G401.6 (cell line): ENCODE measurements at regions not wholly inside any gene's neighbourhood (a gene's known extent, or its start where the extent isn't known, plus 50 kb on each side); places are given as distances from the start of the nearest gene placed in this dataset.

Source experiments
- FAIRE-seq: peaks from 2 replicates; lab custom pipeline; 2012; peaks lifted over from hg19 to GRCh38; lab: Jason Lieb, UNC

DNA sequence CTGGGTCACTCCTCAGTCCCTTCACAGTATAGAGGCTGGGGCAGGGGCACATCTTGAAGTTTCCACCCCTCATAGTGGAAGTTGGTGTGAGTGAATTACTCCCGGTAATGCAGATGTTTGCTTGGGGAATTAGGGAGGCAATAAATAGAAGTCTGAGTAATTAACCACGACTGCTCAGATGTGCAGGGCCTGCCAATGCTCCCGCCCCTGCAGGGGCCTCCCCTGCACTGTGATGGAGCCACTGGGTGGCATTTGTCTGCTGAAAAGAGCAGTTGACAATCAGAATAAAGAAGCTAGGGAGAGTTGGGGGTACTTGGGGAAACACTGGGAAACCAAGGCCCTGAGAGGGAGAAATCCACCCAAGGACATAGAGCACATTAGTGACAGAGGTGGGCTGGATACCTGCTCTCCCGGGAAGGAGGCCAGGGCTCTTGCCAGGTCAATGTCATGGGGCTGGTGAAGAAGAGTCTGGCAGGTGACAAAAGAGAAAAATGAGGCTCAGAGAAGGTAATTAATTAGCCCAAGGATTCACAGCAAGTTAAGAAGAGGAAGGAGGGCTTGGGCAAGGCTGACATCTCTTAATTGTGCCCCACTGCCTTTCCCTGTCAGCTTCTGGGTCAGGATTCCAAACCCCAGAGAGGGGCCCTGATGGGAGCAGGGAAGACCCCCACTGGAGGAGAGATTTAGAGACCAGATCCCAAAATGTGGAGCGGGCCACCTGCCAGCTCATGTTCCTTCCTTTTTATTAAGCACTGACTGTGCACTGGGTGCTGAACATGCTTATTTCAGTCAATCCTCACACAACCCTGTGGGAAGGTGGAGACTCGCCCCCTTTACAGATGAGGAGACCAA, 436.2 kb downstream of the MATN1 start:
- no peak for FAIRE-seq

DNA sequence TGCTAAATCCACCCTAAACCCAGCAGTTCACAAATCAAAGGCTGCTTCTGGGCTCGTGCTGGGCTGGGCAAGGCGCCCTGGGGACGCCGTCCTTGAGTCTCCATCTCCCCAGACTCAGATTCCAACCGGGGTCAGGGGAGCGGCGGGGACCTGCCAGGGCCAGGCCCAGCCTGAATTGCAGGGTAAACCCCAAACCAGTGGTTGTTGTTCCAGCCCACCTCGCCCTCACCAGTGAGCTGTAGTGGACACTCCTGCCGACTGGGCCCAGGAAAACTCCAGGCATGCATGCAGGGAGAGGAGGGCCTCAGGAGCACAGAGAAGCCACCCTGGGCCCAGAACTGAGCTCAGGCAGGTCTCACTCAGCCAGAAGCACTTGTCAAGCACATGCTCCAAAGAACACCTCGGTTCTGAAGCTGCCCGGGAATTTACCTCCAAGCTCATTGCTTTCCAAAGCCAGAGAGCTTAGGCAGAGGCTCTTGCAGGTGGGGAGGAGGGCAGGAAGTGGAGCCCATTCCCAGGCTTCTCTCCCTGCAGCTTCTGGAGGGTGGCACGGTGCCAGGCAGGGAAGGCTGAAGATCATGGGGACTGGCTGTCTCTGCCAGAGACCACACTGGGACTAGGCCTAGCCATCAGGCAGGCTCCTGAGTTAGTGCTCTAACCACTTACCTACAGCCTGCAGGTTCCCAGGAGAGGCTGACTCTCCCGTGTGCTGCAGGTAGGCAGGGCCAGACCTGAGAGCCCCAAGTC, 437.0 kb downstream of the MATN1 start:
- FAIRE-seq: no peak

DNA sequence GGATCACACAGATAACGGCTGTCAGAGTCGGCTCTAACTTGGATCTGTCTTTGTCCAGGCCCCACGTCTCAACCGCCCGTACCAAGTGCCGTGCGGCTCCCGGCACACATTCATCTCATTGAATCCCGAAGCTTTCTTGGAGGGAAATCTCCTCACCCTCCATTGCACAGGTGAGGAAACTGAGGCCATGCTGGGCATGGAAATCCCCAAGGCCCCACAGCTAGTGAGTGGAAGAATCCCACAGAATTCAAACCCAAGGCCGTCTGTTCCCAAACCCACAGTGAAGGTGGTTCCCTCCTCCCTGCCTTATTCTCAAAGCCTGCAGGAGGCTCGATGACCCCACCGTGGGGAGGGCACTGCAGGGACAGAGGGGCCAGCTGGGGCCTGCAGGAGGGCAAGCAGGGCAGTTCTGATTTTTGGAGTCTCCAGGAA, 437.9 kb downstream of the MATN1 start:
- FAIRE-seq: no peak

DNA sequence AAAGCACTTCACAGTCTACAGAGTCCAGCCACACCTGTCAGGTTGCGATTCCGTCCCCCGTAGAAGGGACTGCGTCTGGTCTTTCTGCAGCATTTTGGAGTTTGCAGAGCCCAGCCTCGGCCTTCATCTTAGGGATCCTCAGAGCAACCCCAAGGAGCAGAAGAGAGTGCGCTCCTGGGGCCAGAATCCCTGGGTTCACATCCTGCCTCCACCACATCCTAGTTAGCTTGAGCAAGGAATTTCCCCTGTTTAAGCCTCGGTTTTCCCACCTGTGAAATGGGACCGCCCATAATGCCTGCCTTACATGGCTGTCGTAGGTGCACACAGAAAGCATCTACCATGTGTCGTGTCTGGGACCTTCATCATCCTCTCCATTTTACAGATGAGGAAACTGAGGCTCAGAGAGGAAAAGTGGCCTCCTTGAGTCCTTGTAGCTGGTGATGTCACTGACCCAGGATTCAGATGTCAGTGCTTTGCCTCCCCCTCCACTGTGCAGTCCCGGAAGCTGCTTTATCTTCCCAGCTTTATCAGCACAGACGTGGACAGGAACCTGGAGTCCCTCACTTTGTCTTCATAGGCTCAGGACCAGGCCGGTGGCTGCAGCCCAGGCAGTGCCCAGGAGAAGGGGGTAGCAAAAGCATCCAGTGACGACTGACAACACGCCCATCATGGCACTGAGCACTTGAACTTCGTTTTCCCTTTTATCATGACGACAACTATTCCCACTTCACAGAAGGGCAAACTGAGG, 438.5 kb downstream of the MATN1 start:
- no peak for FAIRE-seq

DNA sequence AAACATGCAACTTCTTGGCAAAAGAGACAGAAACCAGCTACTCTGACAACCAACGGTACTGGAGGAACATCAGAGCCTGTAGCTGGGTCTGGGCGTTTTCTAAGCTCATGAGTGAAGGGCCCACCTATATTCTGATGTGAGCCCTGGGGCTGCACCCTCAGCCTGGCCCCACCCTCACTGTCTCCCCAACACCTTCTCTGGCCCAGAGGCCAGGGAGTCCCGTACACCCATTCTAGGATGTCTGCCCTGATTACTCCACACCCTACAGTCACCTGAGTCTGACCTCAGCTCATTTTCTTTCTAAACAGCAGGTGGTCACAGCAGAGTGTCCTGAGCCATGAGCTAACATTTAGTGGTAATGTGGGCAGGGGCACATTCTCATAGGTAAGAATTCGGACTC, 439.2 kb downstream of the MATN1 start:
- no peak for FAIRE-seq

DNA sequence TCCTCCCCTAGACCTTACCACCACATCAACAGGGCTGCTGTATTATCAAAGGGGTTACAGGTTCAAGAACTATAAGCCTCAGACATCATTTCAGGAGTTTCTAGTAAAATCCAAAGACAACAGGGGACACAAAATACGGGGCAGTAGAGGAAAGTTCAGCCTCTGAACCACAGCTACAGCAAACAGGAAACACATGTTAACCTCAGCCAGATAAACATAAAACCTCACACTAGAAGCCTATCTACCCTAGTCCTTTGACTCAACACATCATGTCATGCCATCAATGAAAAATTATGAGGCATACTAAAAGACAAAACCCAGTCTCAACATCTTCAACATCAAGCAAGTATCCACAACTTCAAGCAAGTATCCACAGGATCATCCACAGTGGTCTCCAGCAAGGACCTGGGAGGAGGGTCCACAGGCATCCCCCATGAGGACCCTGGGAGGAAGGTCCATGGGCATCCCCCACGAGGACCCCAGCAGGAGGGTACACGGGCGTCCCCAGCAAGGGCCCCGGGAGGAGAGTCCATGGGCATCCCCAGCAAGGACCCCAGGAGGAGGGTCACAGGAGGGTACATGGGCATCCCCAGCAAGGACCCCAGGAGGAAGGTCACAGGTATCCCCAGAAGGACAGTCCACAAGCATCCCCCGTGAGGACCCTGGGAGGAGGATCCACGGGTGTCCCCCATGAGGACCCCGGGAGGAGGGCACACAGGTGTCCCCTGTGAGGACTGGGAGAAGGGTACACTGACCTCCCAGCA, 440.0 kb downstream of the MATN1 start:
- no peak for FAIRE-seq

DNA sequence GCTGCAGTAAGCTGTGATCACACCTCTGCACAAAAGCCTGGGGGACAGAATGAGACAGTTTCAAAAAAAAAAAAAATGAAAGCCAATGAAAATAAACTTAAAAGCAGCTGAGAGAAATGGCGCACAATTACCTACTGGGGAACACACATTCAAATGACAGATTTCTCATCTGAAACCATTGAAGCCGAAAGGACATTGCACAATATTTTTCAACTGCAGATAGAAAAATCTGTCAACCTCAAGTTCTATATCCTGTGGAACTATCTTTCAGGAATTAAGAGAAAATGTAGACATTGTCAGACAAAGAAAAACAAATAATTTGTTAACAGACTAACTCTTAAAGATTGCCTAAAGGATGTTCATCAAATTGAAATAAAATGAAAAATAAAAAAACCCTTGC, 442.8 kb downstream of the MATN1 start:
- FAIRE-seq: no peak

DNA sequence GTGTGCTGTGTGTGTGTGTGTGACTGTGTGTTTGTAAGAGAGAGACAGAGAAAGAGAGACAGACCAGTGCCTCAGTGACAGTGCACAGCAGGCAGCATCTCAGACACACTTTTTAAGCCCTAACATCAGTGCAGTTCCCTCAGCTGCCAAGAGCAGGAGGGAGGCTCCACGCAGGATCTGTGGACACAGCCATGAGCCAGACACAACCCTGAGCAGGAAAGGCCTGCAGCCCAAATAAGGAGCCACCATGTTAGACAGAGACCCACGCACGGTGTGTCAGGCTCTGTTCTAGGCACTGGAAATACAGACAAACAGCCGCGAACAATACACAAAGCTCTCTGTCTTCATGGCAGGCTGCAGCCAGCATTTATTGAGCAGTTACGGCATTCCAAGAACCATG, 445.5 kb downstream of the MATN1 start:
- no peak for FAIRE-seq

DNA sequence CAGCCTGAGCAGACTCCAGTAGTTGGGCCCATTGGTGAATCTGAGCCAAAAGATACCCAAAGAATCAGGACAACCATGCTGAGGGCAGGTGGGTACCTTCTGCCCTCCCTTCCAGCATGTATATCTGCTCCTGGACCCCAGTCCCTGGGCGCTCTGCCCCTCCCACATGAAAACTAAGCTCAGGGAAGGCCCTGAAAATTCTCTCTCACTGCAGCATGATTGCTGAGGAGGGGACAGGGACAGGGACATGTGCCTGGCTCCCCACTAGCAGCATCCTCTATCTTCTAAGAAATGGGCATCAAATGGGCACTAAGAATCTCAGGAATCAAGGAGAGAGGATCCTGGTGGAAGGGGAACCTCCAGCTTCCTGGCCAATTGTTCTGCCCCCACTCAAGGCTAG, 446.0 kb downstream of the MATN1 start:
- FAIRE-seq: no peak

DNA sequence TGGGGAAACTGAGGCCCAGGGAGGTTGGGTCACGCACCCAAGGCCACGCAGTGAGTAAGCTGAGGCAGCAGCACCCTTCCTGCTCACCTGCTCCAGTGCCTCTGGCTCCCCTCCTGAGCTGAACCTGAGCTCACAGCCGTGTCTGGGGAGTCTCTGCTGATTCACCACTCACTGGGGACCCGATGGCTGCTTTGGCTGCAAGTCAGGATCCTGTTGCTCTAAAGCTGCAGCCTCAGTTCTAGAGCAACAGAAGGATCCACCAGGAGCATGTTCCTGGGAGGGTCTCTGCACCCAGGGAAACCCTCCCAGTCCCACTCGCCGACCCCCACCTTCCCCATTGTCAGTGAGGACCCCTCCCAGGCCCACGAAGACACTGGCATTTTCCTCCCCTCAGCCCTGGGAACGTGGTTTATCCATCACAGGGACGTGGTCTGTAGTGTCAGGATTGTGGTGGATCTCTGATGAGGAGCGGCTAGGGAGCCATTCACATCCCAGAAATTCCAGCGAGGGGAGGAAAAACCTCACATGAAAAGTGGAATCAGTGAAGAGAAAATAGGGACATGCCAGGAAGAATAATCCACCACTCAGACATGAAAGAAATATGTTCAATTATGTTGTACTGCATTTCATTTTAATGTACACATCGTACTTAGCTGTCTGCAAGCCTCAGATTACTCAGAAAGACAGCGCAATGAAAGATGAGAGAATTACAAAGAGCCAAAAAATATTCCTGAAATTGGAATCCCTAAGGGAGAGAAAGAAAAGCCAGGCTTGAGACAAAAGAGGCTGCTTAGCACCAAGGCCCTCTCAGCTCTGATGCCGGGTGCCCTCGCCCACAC, 447.2 kb downstream of the MATN1 start:
- FAIRE-seq: no peak

DNA sequence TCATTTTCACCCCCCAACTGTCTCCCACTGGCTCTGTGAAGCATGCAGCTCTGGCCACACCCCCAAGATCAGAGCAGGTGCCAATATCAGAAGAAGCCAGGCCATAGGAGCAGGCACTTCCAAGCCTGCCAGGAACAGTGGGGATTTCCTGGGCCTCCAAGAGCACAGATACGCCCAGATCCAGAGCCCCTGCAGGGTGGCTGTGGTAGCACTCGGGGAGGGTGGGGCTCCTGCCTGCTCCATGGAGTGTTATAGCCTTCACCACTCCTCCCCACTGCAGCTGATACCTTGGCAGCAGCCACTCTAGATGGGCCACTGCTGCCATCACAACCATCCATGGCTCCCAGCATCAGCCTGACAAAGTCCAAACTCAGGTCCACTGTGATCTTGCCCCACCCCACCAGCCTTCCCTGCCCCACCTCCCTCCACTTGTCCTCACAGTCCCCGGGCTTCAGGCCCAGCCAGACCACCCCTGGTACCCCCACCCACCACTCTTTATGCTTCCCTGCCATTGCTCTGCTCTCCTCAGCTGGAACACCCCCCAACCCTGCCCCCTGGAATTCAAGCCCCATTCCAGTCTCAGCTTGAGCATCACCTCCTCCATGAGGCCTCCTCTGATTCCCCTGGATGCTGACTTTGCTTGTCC, 448.3 kb downstream of the MATN1 start:
- FAIRE-seq: no peak

DNA sequence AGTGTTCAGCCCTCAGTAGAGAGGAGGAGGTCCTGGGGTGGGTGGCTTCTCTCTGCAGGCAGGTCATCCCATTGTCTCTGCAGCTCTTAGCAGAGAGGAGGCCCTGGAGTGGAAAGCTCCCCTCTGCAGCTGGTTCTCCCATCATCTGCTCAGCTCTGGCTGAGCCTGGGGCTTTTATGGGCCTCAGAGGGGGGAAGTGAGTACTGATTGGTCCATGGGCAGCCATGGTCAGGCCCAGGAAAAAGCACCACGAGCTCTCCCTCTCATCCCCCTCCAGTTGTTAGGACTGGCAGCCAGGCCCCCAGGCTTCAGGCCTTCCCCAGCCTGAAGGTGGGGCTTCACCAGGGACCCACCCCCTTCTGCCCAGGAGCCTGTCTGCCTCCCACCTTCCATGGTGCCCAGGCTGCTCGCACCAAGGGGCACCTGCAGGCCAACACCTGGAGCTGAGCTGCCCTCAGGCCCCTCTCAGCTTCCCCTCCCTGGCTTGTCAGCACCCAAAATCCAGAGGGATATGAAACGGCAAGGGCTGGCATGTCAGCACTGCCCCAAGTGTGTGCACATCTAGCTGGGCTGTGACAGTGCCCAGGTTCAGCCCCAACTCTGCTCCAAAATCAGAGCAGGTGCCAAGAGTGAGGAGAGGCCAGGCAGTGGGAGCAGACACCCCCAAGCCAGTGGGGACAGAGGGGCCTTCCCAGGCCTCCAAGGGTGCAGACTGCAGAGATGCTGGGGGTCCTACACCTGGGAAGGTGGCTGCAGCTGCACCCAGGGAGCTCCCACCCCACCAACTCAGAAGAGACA, 449.0 kb downstream of the MATN1 start:
- FAIRE-seq: no peak

DNA sequence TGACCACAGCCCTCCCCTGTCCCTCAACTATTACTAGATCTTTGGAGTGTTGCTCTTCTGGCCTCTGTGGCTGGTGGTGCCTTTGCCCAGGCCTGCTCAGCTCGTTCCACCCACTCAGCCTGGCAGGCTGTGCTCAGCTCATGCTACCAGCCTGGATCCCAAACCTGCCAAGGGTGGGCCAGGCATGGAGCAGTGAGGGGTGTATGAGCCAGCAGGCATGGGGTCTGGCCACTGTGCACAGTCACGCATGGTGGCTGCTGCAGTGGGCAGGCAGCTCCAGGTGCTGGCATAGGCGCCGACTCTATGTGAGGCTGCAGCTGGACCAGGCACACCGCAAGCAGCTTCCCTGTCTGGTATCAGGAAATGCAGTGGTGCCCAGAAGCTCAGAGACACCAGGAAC, 449.9 kb downstream of the MATN1 start:
- FAIRE-seq: no peak

DNA sequence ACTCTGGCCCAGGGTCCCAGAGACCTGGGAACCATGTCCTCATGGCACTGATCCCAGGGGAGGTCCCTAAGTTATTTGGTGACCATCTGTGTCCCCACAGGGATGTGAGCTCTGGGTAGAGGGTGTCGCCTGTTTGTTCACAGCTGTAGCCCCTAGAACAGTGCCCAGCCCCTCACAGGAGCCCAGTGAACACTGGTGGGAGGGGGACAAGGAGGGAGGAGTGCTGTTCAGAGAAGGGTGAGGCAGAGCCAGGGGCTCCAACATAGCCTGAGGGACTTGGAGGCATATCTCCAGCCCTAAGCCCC, 450.4 kb downstream of the MATN1 start:
- FAIRE-seq: no peak

DNA sequence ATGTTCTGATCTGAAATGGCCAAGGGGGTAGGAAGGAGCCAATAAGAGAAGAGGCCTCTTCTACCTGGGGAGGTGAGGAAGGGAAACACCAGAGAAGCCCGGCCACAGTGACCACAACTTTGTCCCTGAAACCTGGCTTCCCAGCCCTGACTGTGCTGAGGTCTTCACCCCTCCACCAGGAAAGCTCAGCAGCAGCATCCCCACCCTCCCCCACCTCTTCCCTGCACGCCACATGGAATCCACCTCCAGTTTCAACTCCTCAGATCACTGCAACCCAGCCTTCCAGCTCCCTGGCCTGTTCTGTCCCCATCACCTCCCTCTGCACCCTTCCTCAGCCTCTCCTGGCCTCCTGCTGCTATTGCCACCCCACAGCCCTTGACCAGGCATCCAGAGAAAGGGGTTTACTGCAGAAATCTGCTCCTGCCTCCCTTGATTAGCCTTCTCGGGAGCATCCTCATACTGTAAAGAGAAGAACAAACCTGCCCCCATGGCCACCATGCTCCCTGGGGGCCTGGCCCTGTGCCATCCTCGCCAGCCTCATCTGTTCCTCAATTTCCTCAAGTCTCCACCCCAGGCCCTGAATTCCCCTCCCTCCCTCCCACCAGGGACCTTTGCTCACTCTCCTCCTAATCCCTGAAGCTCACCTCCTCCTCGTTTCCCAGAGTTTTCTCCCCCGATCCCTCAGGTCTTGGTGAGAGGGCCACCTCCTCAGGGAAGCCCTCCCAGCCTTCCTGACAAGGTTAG, 450.9 kb downstream of the MATN1 start:
- FAIRE-seq: no peak

DNA sequence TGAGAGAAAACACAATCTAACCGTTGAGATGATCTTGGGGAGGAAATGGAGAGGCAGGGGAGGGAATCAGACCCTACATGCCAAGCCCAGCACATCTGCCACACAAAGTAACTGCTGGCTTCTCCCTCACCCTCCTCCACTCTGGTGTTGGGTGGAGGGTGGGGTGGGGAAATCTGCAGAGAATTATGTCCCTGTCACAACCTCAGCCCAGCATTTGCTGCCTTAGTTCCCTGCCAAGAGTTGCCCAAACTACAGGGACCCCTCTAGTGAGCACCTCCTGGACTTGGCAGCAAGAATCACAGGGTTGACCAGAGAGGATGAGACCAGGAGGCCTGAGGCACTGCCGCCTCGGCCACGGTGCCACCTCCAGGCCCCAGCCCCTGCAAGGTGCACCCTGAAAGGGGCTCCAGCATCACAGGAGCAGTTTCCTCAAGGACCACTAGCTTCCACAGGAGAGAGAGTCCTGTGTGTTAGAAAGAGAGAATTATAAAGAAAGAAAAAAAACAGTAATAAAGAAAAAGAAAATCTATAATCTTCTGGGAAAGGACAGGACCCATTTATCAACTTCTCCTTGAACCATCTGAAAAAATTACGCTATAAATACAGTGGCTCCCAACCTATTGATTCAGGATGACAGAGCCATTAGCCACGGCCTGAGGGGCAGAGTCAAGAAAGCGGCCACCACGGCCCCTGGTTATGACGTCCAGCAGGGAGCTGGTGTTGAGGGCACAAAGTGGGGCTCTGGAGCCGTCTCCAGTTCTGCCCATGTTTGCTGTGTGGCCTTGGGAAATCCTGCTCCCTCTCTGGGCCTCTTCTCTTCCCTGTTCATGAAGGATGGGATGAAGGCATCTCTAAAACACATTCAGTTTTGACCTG, 451.7 kb downstream of the MATN1 start:
- FAIRE-seq: no peak

DNA sequence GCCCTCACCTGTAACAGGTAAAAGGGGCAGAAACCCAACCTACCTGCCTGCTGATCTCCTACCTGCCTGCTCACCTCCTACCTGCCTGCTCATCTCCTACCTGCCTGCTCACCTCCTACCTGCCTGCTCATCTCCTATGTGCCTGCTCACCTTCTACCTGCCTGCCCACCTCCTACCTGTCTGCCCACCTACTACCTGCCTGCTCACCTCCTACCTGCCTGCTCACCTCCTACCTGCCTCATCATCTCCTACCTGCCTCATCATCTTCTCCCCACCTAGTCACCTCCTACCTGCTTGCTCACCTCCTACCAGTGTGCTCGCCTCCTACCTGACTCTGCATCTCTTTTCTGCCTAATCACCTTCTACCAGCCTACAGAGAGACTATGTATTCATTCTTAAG, 452.9 kb downstream of the MATN1 start:
- no peak for FAIRE-seq

DNA sequence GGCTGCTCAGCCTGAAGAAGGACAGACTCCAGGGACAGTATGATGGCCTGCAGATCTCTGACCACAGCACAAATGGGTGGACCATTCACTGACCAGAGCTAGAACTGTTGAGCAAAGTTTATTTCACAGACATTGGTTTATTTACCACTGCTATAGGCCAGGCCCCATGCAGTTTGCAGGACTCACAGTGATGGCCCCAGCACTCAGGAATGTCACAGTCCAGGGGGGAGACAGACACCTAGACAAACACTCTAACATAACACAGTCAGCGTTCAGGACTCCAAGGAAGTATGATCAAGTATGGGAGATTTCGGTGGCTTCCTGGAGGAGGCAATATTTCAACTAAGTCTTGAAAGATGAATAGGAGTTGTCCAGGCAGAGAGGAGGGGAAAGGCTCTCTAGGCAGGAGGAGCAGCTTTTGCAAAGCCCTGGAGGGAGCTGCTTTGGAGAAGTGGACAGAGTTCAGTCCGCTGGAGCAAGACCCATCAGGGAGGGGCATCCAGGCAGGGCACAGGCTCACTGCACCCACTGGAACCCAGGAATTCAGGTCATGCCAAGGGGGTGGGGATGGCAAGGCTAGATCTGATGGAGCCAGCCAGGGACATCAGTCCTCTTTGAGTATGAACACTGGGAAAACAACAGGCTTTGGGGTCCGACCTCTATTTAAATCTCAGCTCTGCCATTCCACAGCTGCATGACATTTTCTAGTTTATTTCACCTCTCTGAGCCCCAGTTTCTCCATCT, 454.3 kb downstream of the MATN1 start:
- no peak for FAIRE-seq
